Transverse colon (tissue), 3 donors: ENCODE measurements at regions not wholly inside any gene's neighbourhood (a gene's known extent, or its start where the extent isn't known, plus 50 kb on each side); places are given as distances from the start of the nearest gene placed in this dataset.

Experiments
- EP300 ChIP-seq: sonication (generic); formaldehyde crosslinking; IDR thresholded peaks from one replicate; pipeline ENCODE4 v1.6.1; 2017; ENCODE audit warnings: antibody characterized with exemption, low read depth
- POLR2A ChIP-seq: fragments of 450-650 bp; IDR thresholded peaks from one replicate; pipeline ENCODE4 v1.6.1; 2016; ENCODE audit warnings: antibody characterized with exemption, mild to moderate bottlenecking, moderate library complexity
- TF ChIP-seq, protein P1 (sequence below), 5 experiments: fragments of 200-600 bp in 3 of 5; fragments of 450-650 bp in 2 of 5; sonication (generic) in 3 of 5; IDR thresholded peaks; 1 replicate in 2 of 5; 2 replicates in 3 of 5; pipeline ENCODE4 v1.5.1; 2016 to 2017; ENCODE audit warnings: antibody characterized with exemption in 5 of 5, inconsistent platforms in 3 of 5, mild to moderate bottlenecking in 2 of 5, moderate library complexity in 1 of 5

DNA sequence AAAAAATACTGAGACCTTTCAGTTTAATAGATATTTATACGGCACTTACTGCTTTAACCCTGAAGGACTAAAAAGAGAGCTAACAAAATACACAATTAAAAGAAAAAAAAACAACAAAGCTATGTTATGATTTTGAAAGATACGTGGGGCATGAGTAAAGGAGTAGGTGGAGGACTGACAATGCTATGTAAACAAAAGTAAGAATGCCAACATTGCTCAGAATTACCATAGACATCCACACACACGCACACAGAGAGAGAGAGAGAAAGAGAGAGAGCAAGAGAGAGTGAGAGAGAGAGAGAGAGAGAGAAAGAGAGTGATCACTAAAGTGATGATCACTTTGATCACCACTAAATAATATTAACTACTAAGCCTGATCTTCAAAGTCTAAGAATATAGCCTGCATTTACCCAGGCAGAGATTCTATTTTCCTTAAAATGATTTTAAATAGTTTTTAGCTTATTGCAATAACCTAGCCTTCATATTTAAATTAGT is 313.9 kb upstream of the SPANXN4 start:
- TF ChIP-seq POLR2A (no peak), EP300 (no peak)
- TF ChIP-seq, protein P1, sequence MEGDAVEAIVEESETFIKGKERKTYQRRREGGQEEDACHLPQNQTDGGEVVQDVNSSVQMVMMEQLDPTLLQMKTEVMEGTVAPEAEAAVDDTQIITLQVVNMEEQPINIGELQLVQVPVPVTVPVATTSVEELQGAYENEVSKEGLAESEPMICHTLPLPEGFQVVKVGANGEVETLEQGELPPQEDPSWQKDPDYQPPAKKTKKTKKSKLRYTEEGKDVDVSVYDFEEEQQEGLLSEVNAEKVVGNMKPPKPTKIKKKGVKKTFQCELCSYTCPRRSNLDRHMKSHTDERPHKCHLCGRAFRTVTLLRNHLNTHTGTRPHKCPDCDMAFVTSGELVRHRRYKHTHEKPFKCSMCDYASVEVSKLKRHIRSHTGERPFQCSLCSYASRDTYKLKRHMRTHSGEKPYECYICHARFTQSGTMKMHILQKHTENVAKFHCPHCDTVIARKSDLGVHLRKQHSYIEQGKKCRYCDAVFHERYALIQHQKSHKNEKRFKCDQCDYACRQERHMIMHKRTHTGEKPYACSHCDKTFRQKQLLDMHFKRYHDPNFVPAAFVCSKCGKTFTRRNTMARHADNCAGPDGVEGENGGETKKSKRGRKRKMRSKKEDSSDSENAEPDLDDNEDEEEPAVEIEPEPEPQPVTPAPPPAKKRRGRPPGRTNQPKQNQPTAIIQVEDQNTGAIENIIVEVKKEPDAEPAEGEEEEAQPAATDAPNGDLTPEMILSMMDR (IDR thresholded peaks at IDR 0.05): no peak
